ENCODE measurements at regions not wholly inside any gene's neighbourhood (a gene's known extent, or its start where the extent isn't known, plus 50 kb on each side); places are given as distances from the start of the nearest gene placed in this dataset.
A peak's percentile ranks its signal among the peaks of the same experiment; 100 is the strongest.

DNA sequence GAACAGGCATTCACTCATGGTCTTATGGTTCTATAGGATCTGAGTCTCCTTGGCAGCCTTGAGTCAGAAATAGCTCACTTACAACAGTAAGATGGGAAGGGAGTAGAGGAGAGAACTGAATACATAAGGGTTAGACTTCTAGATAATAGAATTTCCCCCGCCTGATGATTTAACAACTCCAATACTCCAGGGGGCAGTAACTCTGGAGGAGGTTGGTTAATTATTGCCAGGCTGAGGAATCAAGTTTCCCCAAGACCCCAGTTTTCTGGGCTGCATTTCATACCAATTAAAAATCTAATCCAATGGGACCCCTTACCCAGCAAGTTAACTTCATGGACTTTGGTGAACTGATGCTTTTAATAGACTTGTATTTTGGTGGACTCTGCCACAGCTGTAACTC is 94.2 kb upstream of the MOCS1 start:
- H3K36me3 ChIP-seq (ENCODE audit: control insufficient read depth in 2 of 2, insufficient read depth in 2 of 2, low read length in 2 of 2), result no peaks in the 10 kb centered on the region
- H3K9ac ChIP-seq (ENCODE audit: low read depth in 1 of 2, low read length in 2 of 2), result no peak overlapping the region

GRCh38 chr6:40022867-40023266 is 88.6 kb upstream of the MOCS1 start:
- no peak overlapping the region for H3K9ac ChIP-seq (ENCODE audit: low read depth in 1 of 2, low read length in 2 of 2)
- H3K27me3 ChIP-seq (ENCODE audit: control insufficient read depth in 2 of 2, insufficient read depth in 2 of 2, low read length in 2 of 2), result no peaks in the 10 kb centered on the region
- H3K4me3 ChIP-seq (ENCODE audit: low read length in 2 of 2), result no peak overlapping the region
- H3K36me3 ChIP-seq (ENCODE audit: control insufficient read depth in 2 of 2, insufficient read depth in 2 of 2, low read length in 2 of 2), result no peaks in the 10 kb centered on the region
- H3K4me1 ChIP-seq (ENCODE audit: control insufficient read depth in 2 of 2, insufficient read depth in 2 of 2, low read length in 2 of 2), result no peaks in the 10 kb centered on the region
- H3K9me3 ChIP-seq (ENCODE audit: control insufficient read depth in 2 of 2, low read length in 2 of 2), result peaks cover 0 to 4% of the 10 kb centered on the region in 2 donors
- no peak overlapping the region for H3K27ac ChIP-seq (ENCODE audit: low read depth in 2 of 2, low read length in 2 of 2)

More for the DNA sequence above, 94.2 kb upstream of the MOCS1 start:
- Histone ChIP-seq H3K9me3 (ENCODE audit: control insufficient read depth in 2 of 2, low read length in 2 of 2) (no peaks in the 10 kb centered on the region), H3K27ac (ENCODE audit: low read depth in 2 of 2, low read length in 2 of 2) (no peak overlapping the region), H3K27me3 (ENCODE audit: control insufficient read depth in 2 of 2, insufficient read depth in 2 of 2, low read length in 2 of 2) (no peaks in the 10 kb centered on the region), H3K4me1 (ENCODE audit: control insufficient read depth in 2 of 2, insufficient read depth in 2 of 2, low read length in 2 of 2) (no peaks in the 10 kb centered on the region), H3K4me3 (ENCODE audit: low read length in 2 of 2) (no peak overlapping the region)

- Histone ChIP-seq H3K36me3 (ENCODE audit: control insufficient read depth in 2 of 2, insufficient read depth in 2 of 2, low read length in 2 of 2) (no peaks in the 10 kb centered on the region), H3K27me3 (ENCODE audit: control insufficient read depth in 2 of 2, insufficient read depth in 2 of 2, low read length in 2 of 2) (no peaks in the 10 kb centered on the region), H3K9ac (ENCODE audit: low read depth in 1 of 2, low read length in 2 of 2) (no peak overlapping the region), H3K4me1 (ENCODE audit: control insufficient read depth in 2 of 2, insufficient read depth in 2 of 2, low read length in 2 of 2) (no peaks in the 10 kb centered on the region), H3K27ac (ENCODE audit: low read depth in 2 of 2, low read length in 2 of 2) (no peak overlapping the region), H3K4me3 (ENCODE audit: low read length in 2 of 2) (no peak overlapping the region), H3K9me3 (ENCODE audit: control insufficient read depth in 2 of 2, low read length in 2 of 2) (peaks cover 0 to 8% of the 10 kb centered on the region in 2 donors)
These were observed 85.9 kb upstream of the MOCS1 start for GRCh38 chr6:40020166-40020565.

DNA sequence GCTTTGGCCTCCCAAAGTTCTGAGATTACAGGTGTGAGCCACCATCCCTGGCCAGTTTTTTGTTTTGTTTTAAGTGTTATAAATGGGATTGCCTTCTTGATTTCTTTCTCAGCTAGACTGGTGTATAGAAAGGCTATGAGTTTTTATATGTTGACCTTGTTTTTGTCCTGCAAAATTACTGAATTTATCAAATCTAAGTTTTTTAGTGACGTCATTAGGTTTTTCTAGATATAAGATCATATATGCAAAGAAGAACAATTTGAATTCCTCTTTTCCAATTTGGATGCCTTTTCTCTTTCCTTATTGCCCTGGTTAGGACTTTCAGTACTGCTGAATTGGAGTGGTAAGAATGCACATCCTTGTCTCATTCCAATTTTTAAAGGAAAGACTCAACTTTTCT is 81.3 kb upstream of the MOCS1 start:
- Histone ChIP-seq H3K4me1 (ENCODE audit: control insufficient read depth in 2 of 2, insufficient read depth in 2 of 2, low read length in 2 of 2) (no peaks in the 10 kb centered on the region), H3K27ac (ENCODE audit: low read depth in 2 of 2, low read length in 2 of 2) (no peak overlapping the region), H3K9me3 (ENCODE audit: control insufficient read depth in 2 of 2, low read length in 2 of 2) (peaks cover 0 to 8% of the 10 kb centered on the region in 2 donors), H3K4me3 (ENCODE audit: low read length in 2 of 2) (no peak overlapping the region), H3K36me3 (ENCODE audit: control insufficient read depth in 2 of 2, insufficient read depth in 2 of 2, low read length in 2 of 2) (no peaks in the 10 kb centered on the region), H3K9ac (ENCODE audit: low read depth in 1 of 2, low read length in 2 of 2) (no peak overlapping the region), H3K27me3 (ENCODE audit: control insufficient read depth in 2 of 2, insufficient read depth in 2 of 2, low read length in 2 of 2) (no peaks in the 10 kb centered on the region)

GRCh38 chr6:40011844-40012243 is 77.6 kb upstream of the MOCS1 start:
- no peak overlapping the region for H3K4me3 ChIP-seq (ENCODE audit: low read length in 2 of 2)
- peaks cover 0 to 4% of the 10 kb centered on the region in 2 donors for H3K9me3 ChIP-seq (ENCODE audit: control insufficient read depth in 2 of 2, low read length in 2 of 2)
- no peaks in the 10 kb centered on the region for H3K27me3 ChIP-seq (ENCODE audit: control insufficient read depth in 2 of 2, insufficient read depth in 2 of 2, low read length in 2 of 2)
- no peak overlapping the region for H3K27ac ChIP-seq (ENCODE audit: low read depth in 2 of 2, low read length in 2 of 2)
- H3K9ac ChIP-seq (ENCODE audit: low read depth in 1 of 2, low read length in 2 of 2), result no peak overlapping the region
- no peaks in the 10 kb centered on the region for H3K4me1 ChIP-seq (ENCODE audit: control insufficient read depth in 2 of 2, insufficient read depth in 2 of 2, low read length in 2 of 2)
- no peaks in the 10 kb centered on the region for H3K36me3 ChIP-seq (ENCODE audit: control insufficient read depth in 2 of 2, insufficient read depth in 2 of 2, low read length in 2 of 2)

- H3K27ac ChIP-seq (ENCODE audit: low read depth in 2 of 2, low read length in 2 of 2), result no peak overlapping the region
- H3K4me3 ChIP-seq (ENCODE audit: low read length in 2 of 2), result no peak overlapping the region
- no peaks in the 10 kb centered on the region for H3K36me3 ChIP-seq (ENCODE audit: control insufficient read depth in 2 of 2, insufficient read depth in 2 of 2, low read length in 2 of 2)
These were observed 66.8 kb upstream of the MOCS1 start for GRCh38 chr6:40000964-40001515.

DNA sequence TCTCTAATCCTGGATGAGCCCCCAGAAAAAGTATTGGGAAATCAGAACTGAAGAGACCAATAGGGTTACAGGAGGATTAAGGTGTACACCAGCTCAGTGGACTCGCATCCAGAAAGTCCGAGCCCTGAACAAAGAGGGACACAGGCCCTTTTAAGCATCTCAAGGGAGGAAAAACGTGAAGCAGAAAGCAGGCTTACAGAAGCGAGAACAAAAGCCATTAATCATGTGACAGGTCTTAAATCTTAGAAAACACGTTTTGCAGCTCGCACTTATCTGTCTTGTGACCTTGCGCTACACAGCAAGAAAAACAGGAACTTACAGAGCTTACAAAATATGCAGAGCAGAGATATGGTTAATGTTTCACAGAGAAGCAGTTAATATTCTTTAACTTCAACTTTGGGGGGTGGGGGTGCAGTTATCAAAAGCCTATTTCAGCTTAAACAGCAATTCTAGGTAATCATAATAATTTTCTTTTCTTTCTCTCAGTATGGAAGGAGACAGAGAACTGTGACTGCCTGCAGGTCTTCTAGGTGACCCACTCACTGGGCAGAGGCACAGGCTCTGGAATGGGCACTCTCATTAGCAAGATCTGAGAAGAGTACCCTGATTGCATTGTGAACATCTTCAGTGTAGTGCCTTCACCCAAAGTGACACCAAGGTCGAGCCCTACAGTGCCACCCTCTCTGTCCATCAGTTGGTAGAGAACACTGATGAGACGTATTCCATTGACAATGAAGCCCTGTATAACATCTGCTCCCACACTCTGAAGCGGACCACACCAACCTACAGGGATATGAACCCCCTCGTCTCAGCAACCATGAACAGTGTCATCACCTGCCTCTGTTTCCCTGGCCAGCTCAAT is 65.0 kb upstream of the MOCS1 start:
- Histone ChIP-seq H3K36me3 (ENCODE audit: control insufficient read depth in 2 of 2, insufficient read depth in 2 of 2, low read length in 2 of 2) (no peaks in the 10 kb centered on the region), H3K4me1 (ENCODE audit: control insufficient read depth in 2 of 2, insufficient read depth in 2 of 2, low read length in 2 of 2) (peaks cover 2 to 5% of the 10 kb centered on the region in 2 donors), H3K4me3 (ENCODE audit: low read length in 2 of 2) (no peak overlapping the region), H3K9me3 (ENCODE audit: control insufficient read depth in 2 of 2, low read length in 2 of 2) (peaks cover 0 to 13% of the 10 kb centered on the region in 2 donors), H3K27me3 (ENCODE audit: control insufficient read depth in 2 of 2, insufficient read depth in 2 of 2, low read length in 2 of 2) (no peaks in the 10 kb centered on the region), H3K9ac (ENCODE audit: low read depth in 1 of 2, low read length in 2 of 2) (no peak overlapping the region), H3K27ac (ENCODE audit: low read depth in 2 of 2, low read length in 2 of 2) (no peak overlapping the region)

More at GRCh38 chr6:40000964-40001515, 66.8 kb upstream of the MOCS1 start:
- Histone ChIP-seq H3K27me3 (ENCODE audit: control insufficient read depth in 2 of 2, insufficient read depth in 2 of 2, low read length in 2 of 2) (no peaks in the 10 kb centered on the region), H3K4me1 (ENCODE audit: control insufficient read depth in 2 of 2, insufficient read depth in 2 of 2, low read length in 2 of 2) (peaks cover 0 to 2% of the 10 kb centered on the region in 2 donors), H3K9ac (ENCODE audit: low read depth in 1 of 2, low read length in 2 of 2) (no peak overlapping the region), H3K9me3 (ENCODE audit: control insufficient read depth in 2 of 2, low read length in 2 of 2) (peaks cover 0 to 11% of the 10 kb centered on the region in 2 donors)

DNA sequence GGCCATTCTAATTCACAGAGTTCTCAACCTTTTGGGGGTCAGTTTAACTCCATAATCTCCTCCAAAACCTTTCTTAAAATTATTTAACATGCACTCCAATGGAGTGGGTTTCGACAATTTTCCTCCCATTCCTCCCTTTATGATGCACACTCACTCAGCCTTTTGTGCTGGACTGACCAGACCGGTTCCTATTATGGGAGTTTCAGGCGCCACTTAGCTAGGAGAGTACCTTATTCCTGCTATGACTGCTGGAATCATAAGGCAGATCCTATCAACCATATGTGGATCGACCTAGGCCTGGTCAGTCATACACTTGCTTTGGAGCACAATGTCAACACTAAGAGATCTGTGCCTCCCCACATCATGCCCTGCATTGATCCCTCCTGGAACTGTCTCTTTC is 63.9 kb upstream of the MOCS1 start:
- H3K4me3 ChIP-seq (ENCODE audit: low read length in 2 of 2), result no peak overlapping the region
- no peak overlapping the region for H3K9ac ChIP-seq (ENCODE audit: low read depth in 1 of 2, low read length in 2 of 2)
- no peaks in the 10 kb centered on the region for H3K27me3 ChIP-seq (ENCODE audit: control insufficient read depth in 2 of 2, insufficient read depth in 2 of 2, low read length in 2 of 2)
- no peaks in the 10 kb centered on the region for H3K36me3 ChIP-seq (ENCODE audit: control insufficient read depth in 2 of 2, insufficient read depth in 2 of 2, low read length in 2 of 2)
- H3K9me3 ChIP-seq (ENCODE audit: control insufficient read depth in 2 of 2, low read length in 2 of 2), result peaks cover 8 to 14% of the 10 kb centered on the region in 2 donors
- H3K4me1 ChIP-seq (ENCODE audit: control insufficient read depth in 2 of 2, insufficient read depth in 2 of 2, low read length in 2 of 2), result peaks cover 2 to 5% of the 10 kb centered on the region in 2 donors
- no peak overlapping the region for H3K27ac ChIP-seq (ENCODE audit: low read depth in 2 of 2, low read length in 2 of 2)

- Histone ChIP-seq H3K4me1 (ENCODE audit: control insufficient read depth in 2 of 2, insufficient read depth in 2 of 2, low read length in 2 of 2) (peaks cover 2 to 5% of the 10 kb centered on the region in 2 donors), H3K36me3 (ENCODE audit: control insufficient read depth in 2 of 2, insufficient read depth in 2 of 2, low read length in 2 of 2) (no peaks in the 10 kb centered on the region), H3K9ac (ENCODE audit: low read depth in 1 of 2, low read length in 2 of 2) (no peak overlapping the region), H3K9me3 (ENCODE audit: control insufficient read depth in 2 of 2, low read length in 2 of 2) (peaks cover 9 to 23% of the 10 kb centered on the region in 2 donors), H3K4me3 (ENCODE audit: low read length in 2 of 2) (no peak overlapping the region), H3K27me3 (ENCODE audit: control insufficient read depth in 2 of 2, insufficient read depth in 2 of 2, low read length in 2 of 2) (no peaks in the 10 kb centered on the region), H3K27ac (ENCODE audit: low read depth in 2 of 2, low read length in 2 of 2) (no peak overlapping the region)
These were observed 62.9 kb upstream of the MOCS1 start for GRCh38 chr6:39997101-39997635.

DNA sequence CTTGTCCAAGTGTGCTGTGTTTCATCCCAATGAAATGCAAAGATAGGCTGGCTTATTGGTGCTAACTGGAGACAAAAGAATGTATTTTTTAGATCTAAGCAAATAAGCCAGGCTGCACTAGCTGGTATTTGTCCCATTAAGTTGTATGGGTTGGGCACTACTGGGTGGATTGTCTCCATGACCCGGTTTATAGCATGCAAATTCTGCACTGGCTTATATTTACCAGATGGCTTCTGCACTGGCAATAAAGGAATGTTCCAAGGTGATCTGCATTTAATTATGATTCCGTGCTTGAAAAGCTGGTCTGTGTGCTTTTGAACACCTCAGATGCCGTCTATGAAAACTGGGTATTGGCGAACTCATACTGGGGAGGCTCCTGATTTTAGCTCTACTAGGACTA is 61.4 kb upstream of the MOCS1 start:
- Histone ChIP-seq H3K27me3 (ENCODE audit: control insufficient read depth in 2 of 2, insufficient read depth in 2 of 2, low read length in 2 of 2) (no peaks in the 10 kb centered on the region), H3K9ac (ENCODE audit: low read depth in 1 of 2, low read length in 2 of 2) (no peak overlapping the region), H3K4me3 (ENCODE audit: low read length in 2 of 2) (no peak overlapping the region), H3K36me3 (ENCODE audit: control insufficient read depth in 2 of 2, insufficient read depth in 2 of 2, low read length in 2 of 2) (no peaks in the 10 kb centered on the region), H3K9me3 (ENCODE audit: control insufficient read depth in 2 of 2, low read length in 2 of 2) (peaks cover 9 to 23% of the 10 kb centered on the region in 2 donors), H3K27ac (ENCODE audit: low read depth in 2 of 2, low read length in 2 of 2) (peak overlapping the region; percentile 18 to 43), H3K4me1 (ENCODE audit: control insufficient read depth in 2 of 2, insufficient read depth in 2 of 2, low read length in 2 of 2) (peaks cover 2 to 5% of the 10 kb centered on the region in 2 donors)

All from mucosa of rectum (tissue), 2 donors.